Activated T-cell treated with anti-CD3 and anti-CD28 coated beads, Interleukin-2, amount 50 U/mL, for 24 hours (primary cell): ENCODE measurements at regions not wholly inside any gene's neighbourhood (a gene's known extent, or its start where the extent isn't known, plus 50 kb on each side); places are given as distances from the start of the nearest gene placed in this dataset.

ENCODE experiments used
- DNase-seq: peaks from one replicate; pipeline ENCODE4 v3.0.0-alpha.2; 2020
- H3K27ac Mint-ChIP-seq: 2 replicates; pipeline ENCODE4 v1.8.0; 2020; ENCODE audit warnings: mild to moderate bottlenecking, mixed read lengths
- H3K27me3 Mint-ChIP-seq: 2 replicates; pipeline ENCODE4 v1.8.0; 2020; ENCODE audit warnings: mixed read lengths
- H3K36me3 Mint-ChIP-seq: 2 replicates; pipeline ENCODE4 v1.8.0; 2020; ENCODE audit warnings: low read depth, mixed read lengths
- H3K4me1 Mint-ChIP-seq: 2 replicates; pipeline ENCODE4 v1.8.0; 2020; ENCODE audit warnings: low read depth, mixed read lengths
- H3K4me3 Mint-ChIP-seq: 2 replicates; pipeline ENCODE4 v1.8.0; 2020; ENCODE audit warnings: mild to moderate bottlenecking, moderate library complexity, mixed read lengths
- H3K9me3 Mint-ChIP-seq: 2 replicates; pipeline ENCODE4 v1.8.0; 2020; ENCODE audit warnings: mixed read lengths

GRCh38 chr18:61710082-61710620 lies 182.7 kb downstream of the RNF152 start:
- Mint-ChIP-seq H3K4me1 (no peaks in the 10 kb centered on the region), H3K27ac (no peak overlapping the region), H3K36me3 (no peaks in the 10 kb centered on the region), H3K4me3 (no peak overlapping the region), H3K27me3 (peaks cover 14% of the 10 kb centered on the region), H3K9me3 (no peaks in the 10 kb centered on the region)
- no peak for DNase-seq

- H3K36me3 Mint-ChIP-seq: no peaks in the 10 kb centered on the region
- no peaks in the 10 kb centered on the region for H3K4me1 Mint-ChIP-seq
- H3K9me3 Mint-ChIP-seq: no peaks in the 10 kb centered on the region
- no peak for DNase-seq
- H3K4me3 Mint-ChIP-seq: no peak overlapping the region
- peaks cover 14% of the 10 kb centered on the region for H3K27me3 Mint-ChIP-seq
- no peak overlapping the region for H3K27ac Mint-ChIP-seq
These were observed 186.4 kb downstream of the RNF152 start for GRCh38 chr18:61706276-61706915.

GRCh38 chr18:61703508-61703907 lies 189.3 kb downstream of the RNF152 start:
- H3K4me1 Mint-ChIP-seq: no peaks in the 10 kb centered on the region
- H3K9me3 Mint-ChIP-seq: no peaks in the 10 kb centered on the region
- H3K27ac Mint-ChIP-seq: no peak overlapping the region
- no peak for DNase-seq
- H3K36me3 Mint-ChIP-seq: no peaks in the 10 kb centered on the region
- no peak overlapping the region for H3K4me3 Mint-ChIP-seq
- peaks cover 11% of the 10 kb centered on the region for H3K27me3 Mint-ChIP-seq

GRCh38 chr18:61702007-61702406 lies 190.8 kb downstream of the RNF152 start:
- Mint-ChIP-seq H3K27ac (no peak overlapping the region), H3K9me3 (no peaks in the 10 kb centered on the region), H3K4me3 (no peak overlapping the region), H3K4me1 (no peaks in the 10 kb centered on the region), H3K27me3 (peaks cover 8% of the 10 kb centered on the region), H3K36me3 (no peaks in the 10 kb centered on the region)
- DNase-seq: no peak

GRCh38 chr18:61699397-61700110 lies 193.3 kb downstream of the RNF152 start:
- no peaks in the 10 kb centered on the region for H3K36me3 Mint-ChIP-seq
- DNase-seq: no peak
- H3K27ac Mint-ChIP-seq: no peak overlapping the region

GRCh38 chr18:61697306-61697909 lies 195.4 kb downstream of the RNF152 start:
- no peaks in the 10 kb centered on the region for H3K36me3 Mint-ChIP-seq
- H3K27ac Mint-ChIP-seq: no peak overlapping the region
- H3K4me3 Mint-ChIP-seq: no peak overlapping the region
- DNase-seq: no peak
- no peaks in the 10 kb centered on the region for H3K9me3 Mint-ChIP-seq
- no peaks in the 10 kb centered on the region for H3K4me1 Mint-ChIP-seq
- peaks cover 5% of the 10 kb centered on the region for H3K27me3 Mint-ChIP-seq

More at GRCh38 chr18:61699397-61700110, 193.3 kb downstream of the RNF152 start:
- H3K27me3 Mint-ChIP-seq: peaks cover 5% of the 10 kb centered on the region
- H3K4me1 Mint-ChIP-seq: no peaks in the 10 kb centered on the region
- H3K4me3 Mint-ChIP-seq: no peak overlapping the region
- H3K9me3 Mint-ChIP-seq: no peaks in the 10 kb centered on the region

GRCh38 chr18:61694236-61694635 lies 198.6 kb downstream of the RNF152 start:
- Mint-ChIP-seq H3K27ac (no peak overlapping the region), H3K27me3 (peaks cover 3% of the 10 kb centered on the region), H3K4me1 (no peaks in the 10 kb centered on the region), H3K4me3 (no peak overlapping the region), H3K36me3 (no peaks in the 10 kb centered on the region), H3K9me3 (no peaks in the 10 kb centered on the region)
- DNase-seq: no peak

- H3K9me3 Mint-ChIP-seq: no peaks in the 10 kb centered on the region
- H3K27ac Mint-ChIP-seq: no peak overlapping the region
- peaks cover 4% of the 10 kb centered on the region for H3K27me3 Mint-ChIP-seq
- H3K36me3 Mint-ChIP-seq: no peaks in the 10 kb centered on the region
- no peaks in the 10 kb centered on the region for H3K4me1 Mint-ChIP-seq
- DNase-seq: no peak
- H3K4me3 Mint-ChIP-seq: no peak overlapping the region
These were observed 202.2 kb downstream of the RNF152 start for GRCh38 chr18:61690418-61691138.

- H3K36me3 Mint-ChIP-seq: no peaks in the 10 kb centered on the region
- peaks cover 9% of the 10 kb centered on the region for H3K27me3 Mint-ChIP-seq
- H3K27ac Mint-ChIP-seq: no peak overlapping the region
- DNase-seq: no peak
- H3K9me3 Mint-ChIP-seq: no peaks in the 10 kb centered on the region
- H3K4me1 Mint-ChIP-seq: no peaks in the 10 kb centered on the region
- no peak overlapping the region for H3K4me3 Mint-ChIP-seq
These were observed 205.5 kb downstream of the RNF152 start for GRCh38 chr18:61687317-61687716.

GRCh38 chr18:61683856-61684255 lies 209.0 kb downstream of the RNF152 start:
- Mint-ChIP-seq H3K27ac (no peak overlapping the region), H3K36me3 (no peaks in the 10 kb centered on the region), H3K9me3 (peaks cover 7% of the 10 kb centered on the region), H3K4me3 (no peak overlapping the region), H3K27me3 (peaks cover 12% of the 10 kb centered on the region), H3K4me1 (no peaks in the 10 kb centered on the region)
- DNase-seq: no peak

- H3K27ac Mint-ChIP-seq: no peak overlapping the region
- H3K9me3 Mint-ChIP-seq: peaks cover 7% of the 10 kb centered on the region
These were observed 211.7 kb downstream of the RNF152 start for GRCh38 chr18:61681065-61681464.

GRCh38 chr18:61679836-61680235 lies 213.0 kb downstream of the RNF152 start:
- DNase-seq: no peak
- no peaks in the 10 kb centered on the region for H3K36me3 Mint-ChIP-seq
- no peak overlapping the region for H3K4me3 Mint-ChIP-seq

More at GRCh38 chr18:61681065-61681464, 211.7 kb downstream of the RNF152 start:
- Mint-ChIP-seq H3K36me3 (no peaks in the 10 kb centered on the region), H3K27me3 (peaks cover 14% of the 10 kb centered on the region), H3K4me3 (no peak overlapping the region), H3K4me1 (no peaks in the 10 kb centered on the region)
- DNase-seq: no peak

GRCh38 chr18:61677435-61677970 lies 215.3 kb downstream of the RNF152 start:
- no peaks in the 10 kb centered on the region for H3K4me1 Mint-ChIP-seq
- H3K9me3 Mint-ChIP-seq: peaks cover 7% of the 10 kb centered on the region
- H3K27me3 Mint-ChIP-seq: peaks cover 20% of the 10 kb centered on the region
- H3K4me3 Mint-ChIP-seq: no peak overlapping the region
- no peaks in the 10 kb centered on the region for H3K36me3 Mint-ChIP-seq
- H3K27ac Mint-ChIP-seq: no peak overlapping the region
- DNase-seq: no peak

More at GRCh38 chr18:61679836-61680235, 213.0 kb downstream of the RNF152 start:
- peaks cover 14% of the 10 kb centered on the region for H3K27me3 Mint-ChIP-seq
- H3K9me3 Mint-ChIP-seq: peaks cover 7% of the 10 kb centered on the region
- no peak overlapping the region for H3K27ac Mint-ChIP-seq
- H3K4me1 Mint-ChIP-seq: no peaks in the 10 kb centered on the region

GRCh38 chr18:61676773-61677434 lies 215.9 kb downstream of the RNF152 start:
- Mint-ChIP-seq H3K27me3 (peaks cover 25% of the 10 kb centered on the region), H3K9me3 (peaks cover 7% of the 10 kb centered on the region), H3K4me3 (no peak overlapping the region), H3K4me1 (no peaks in the 10 kb centered on the region), H3K36me3 (no peaks in the 10 kb centered on the region), H3K27ac (no peak overlapping the region)
- DNase-seq: no peak
